HK-2 (cell line): ENCODE measurements at regions not wholly inside any gene's neighbourhood (a gene's known extent, or its start where the extent isn't known, plus 50 kb on each side); places are given as distances from the start of the nearest gene placed in this dataset.

Experiments used
- DNase-seq: peaks from one replicate; pipeline ENCODE4 v3.0.0-alpha.2; 2018; ENCODE audit not compliant: unreplicated experiment

- DNase-seq, result no peak
Measured at GRCh38 chr4:3343358-3343757, 50.5 kb downstream of the RGS12 start.

- DNase-seq, result no peak
Measured at GRCh38 chr4:3344104-3344503, 51.3 kb downstream of the RGS12 start.

GRCh38 chr4:3344596-3344995, 51.8 kb downstream of the RGS12 start:
- no peak for DNase-seq

- no peak for DNase-seq
Measured at GRCh38 chr4:3345384-3345783, 52.6 kb downstream of the RGS12 start.

GRCh38 chr4:3346146-3346545, 53.3 kb downstream of the RGS12 start:
- DNase-seq, result peak; percentile 33

GRCh38 chr4:3347871-3348270, 55.0 kb downstream of the RGS12 start:
- no peak for DNase-seq

- no peak for DNase-seq
Measured at GRCh38 chr4:3348621-3349020, 55.8 kb downstream of the RGS12 start.

- DNase-seq, result no peak
Measured at GRCh38 chr4:3349116-3349515, 56.3 kb downstream of the RGS12 start.

- DNase-seq, result no peak
Measured at GRCh38 chr4:3351997-3352396, 59.2 kb downstream of the RGS12 start.

GRCh38 chr4:3352505-3352904, 59.7 kb downstream of the RGS12 start:
- no peak for DNase-seq

- DNase-seq, result no peak
Measured at GRCh38 chr4:3352941-3353594, 60.2 kb downstream of the RGS12 start.

- no peak for DNase-seq
Measured at GRCh38 chr4:3353752-3354454, 61.1 kb downstream of the RGS12 start.

GRCh38 chr4:3354455-3354811, 61.6 kb downstream of the RGS12 start:
- DNase-seq, result no peak

GRCh38 chr4:3355266-3355748, 62.5 kb downstream of the RGS12 start:
- DNase-seq, result no peak

GRCh38 chr4:3358656-3359055, 65.8 kb downstream of the RGS12 start:
- no peak for DNase-seq

GRCh38 chr4:3360777-3361176, 68.0 kb downstream of the RGS12 start:
- DNase-seq, result no peak

- no peak for DNase-seq
Measured at GRCh38 chr4:3361406-3361805, 68.6 kb downstream of the RGS12 start.

GRCh38 chr4:3361896-3362295, 69.1 kb downstream of the RGS12 start:
- DNase-seq, result no peak

- no peak for DNase-seq
Measured at GRCh38 chr4:3362431-3363287, 69.8 kb downstream of the RGS12 start.

- DNase-seq, result no peak
Measured at GRCh38 chr4:3363411-3364141, 70.8 kb downstream of the RGS12 start.

- no peak for DNase-seq
Measured at GRCh38 chr4:3364199-3364598, 71.4 kb downstream of the RGS12 start.
